MCF 10A (cell line): ENCODE measurements at regions not wholly inside any gene's neighbourhood (a gene's known extent, or its start where the extent isn't known, plus 50 kb on each side); places are given as distances from the start of the nearest gene placed in this dataset.

ENCODE experiments used
- BruUV-seq: library from RNA; stranded (reverse); fragments of 400-500 nt; replicated peaks from 2 replicates; lab custom pipeline; 2021; lab: Mats Ljungman, UMichigan
- CTCF ChIA-PET: fragments of 300-600 bp; sonication (Branson Sonifier 250); formaldehyde crosslinking; extraction: SDS; loops from one replicate; lab custom pipeline; 2021; ENCODE audit warnings: antibody characterized with exemption, inconsistent platforms; lab: Yijun Ruan, JAX
- POLR2A ChIA-PET: fragments of 300-600, 350-650 bp; sonication (Branson Sonifier 250); formaldehyde crosslinking; extraction: SDS; loops from one replicate; lab custom pipeline; 2020; ENCODE audit warnings: antibody characterized with exemption, inconsistent platforms; lab: Yijun Ruan, JAX
- DNase-seq: peaks from one replicate; pipeline ENCODE4 v3.0.0-alpha.2; 2018; ENCODE audit not compliant: unreplicated experiment
- H3K27ac Mint-ChIP-seq: one replicate; pipeline ENCODE4 v1.8.0; 2022; ENCODE audit warnings: mild to moderate bottlenecking, low read depth, mixed read lengths; ENCODE audit not compliant: unreplicated experiment
- H3K27me3 Mint-ChIP-seq: one replicate; pipeline ENCODE4 v1.8.0; 2022; ENCODE audit warnings: mixed read lengths; ENCODE audit not compliant: insufficient read depth, unreplicated experiment
- H3K36me3 Mint-ChIP-seq: one replicate; pipeline ENCODE4 v1.8.0; 2022; ENCODE audit warnings: mild to moderate bottlenecking, moderate library complexity, mixed read lengths; ENCODE audit not compliant: insufficient read depth, unreplicated experiment
- H3K4me1 Mint-ChIP-seq: one replicate; pipeline ENCODE4 v1.8.0; 2022; ENCODE audit warnings: mixed read lengths; ENCODE audit not compliant: insufficient read depth, unreplicated experiment
- H3K4me3 Mint-ChIP-seq: one replicate; pipeline ENCODE4 v1.8.0; 2022; ENCODE audit warnings: mild to moderate bottlenecking, moderate library complexity, mixed read lengths; ENCODE audit not compliant: unreplicated experiment
- H3K9me3 Mint-ChIP-seq: one replicate; pipeline ENCODE4 v1.8.0; 2022; ENCODE audit warnings: mixed read lengths; ENCODE audit not compliant: unreplicated experiment
- CTCF ChIP-seq: fragments of 200-600 bp; IDR thresholded peaks from one replicate; pipeline ENCODE4 v1.8.0; 2022; ENCODE audit warnings: antibody characterized with exemption, mild to moderate bottlenecking; ENCODE audit not compliant: unreplicated experiment
- intact Hi-C: fragments of 100-400 bp; cut with micrococcal nuclease; formaldehyde crosslinking; loops from 2 replicates; pipeline ENCODE4 v1.14.1; 2022

GRCh38 chr7:98458090-98458875 is 57.4 kb upstream of the BAIAP2L1 start:
- no peak for TF ChIP-seq CTCF
- intact Hi-C loops: no loop called here
- H3K4me3 Mint-ChIP-seq: no peak overlapping the region
- no peaks in the 10 kb centered on the region for H3K9me3 Mint-ChIP-seq
- H3K36me3 Mint-ChIP-seq: no peaks in the 10 kb centered on the region
- H3K27me3 Mint-ChIP-seq: no peaks in the 10 kb centered on the region
- no peak overlapping the region for H3K27ac Mint-ChIP-seq
- no peaks in the 10 kb centered on the region for H3K4me1 Mint-ChIP-seq
- ChIA-PET POLR2A (interaction anchor here (0.7 kb wide), 1 partner anchor 43 kb away, joined by 3 read pairs; no protein-coding TSS in a partner anchor), CTCF (interaction anchor here (1.1 to 1.9 kb wide), 2 partner anchors 383 to 384 kb away, joined by 3 to 5 read pairs; no protein-coding TSS in a partner anchor)
- no peak for DNase-seq
- BruUV-seq: no TSS peak

- no peak for DNase-seq
- no TSS peak for BruUV-seq
- intact Hi-C loops: no loop called here
- no peak overlapping the region for H3K27ac Mint-ChIP-seq
- no peaks in the 10 kb centered on the region for H3K27me3 Mint-ChIP-seq
- H3K4me3 Mint-ChIP-seq: no peak overlapping the region
- ChIA-PET CTCF (interaction anchor here (0.6 to 1.9 kb wide), 2 partner anchors 23 to 384 kb away, joined by 4 to 5 read pairs; no protein-coding TSS in a partner anchor), POLR2A (interaction anchor here (0.6 kb wide), 1 partner anchor 189 kb away, joined by 3 read pairs; no protein-coding TSS in a partner anchor)
- no peaks in the 10 kb centered on the region for H3K4me1 Mint-ChIP-seq
- no peak for TF ChIP-seq CTCF
- H3K36me3 Mint-ChIP-seq: no peaks in the 10 kb centered on the region
- H3K9me3 Mint-ChIP-seq: peaks cover 7% of the 10 kb centered on the region
Observed at GRCh38 chr7:98456866-98457265, 56.0 kb upstream of the BAIAP2L1 start.

GRCh38 chr7:98452791-98453190 is 51.9 kb upstream of the BAIAP2L1 start:
- BruUV-seq: no TSS peak
- Mint-ChIP-seq H3K9me3 (peaks cover 7% of the 10 kb centered on the region), H3K4me1 (no peaks in the 10 kb centered on the region), H3K27me3 (peaks cover 10% of the 10 kb centered on the region), H3K27ac (no peak overlapping the region), H3K4me3 (no peak overlapping the region), H3K36me3 (no peaks in the 10 kb centered on the region)
- intact Hi-C loops: no loop called here
- ChIA-PET POLR2A (no interaction called here), CTCF (interaction anchor here (1.3 kb wide), 1 partner anchor 389 kb away, joined by 4 read pairs; no protein-coding TSS in a partner anchor)
- no peak for DNase-seq
- TF ChIP-seq CTCF: no peak
